HepG2 (cell line): ENCODE measurements at regions not wholly inside any gene's neighbourhood (a gene's known extent, or its start where the extent isn't known, plus 50 kb on each side); places are given as distances from the start of the nearest gene placed in this dataset.

ENCODE experiments used
- ATAC-seq: fragments of 200-7000 bp; cut with Tn5 transposase; 3 replicates; pipeline ENCODE4 v1.9.1; 2020; ENCODE audit warnings: mild to moderate bottlenecking, moderate library complexity
- BruUV-seq: library from RNA; stranded (reverse); fragments of 400-500 nt; replicated peaks from 2 replicates; lab custom pipeline; 2021; lab: Mats Ljungman, UMichigan
- CTCF ChIA-PET: fragments of 300-600 bp; formaldehyde crosslinking; extraction: SDS; loops from one replicate; lab custom pipeline; 2021; ENCODE audit warnings: low total read pairs, inconsistent platforms, low intra/inter-chr PET ratio; lab: Yijun Ruan, JAX
- POLR2A ChIA-PET: fragments of 350-600 bp; sonication (Branson Sonifier 250); formaldehyde crosslinking; loops from one replicate; lab custom pipeline; 2020; ENCODE audit warnings: antibody characterized with exemption, inconsistent platforms; lab: Yijun Ruan, JAX
- DNase-seq: peaks from one replicate; pipeline ENCODE4 v3.0.0-alpha.2; 2015; ENCODE audit warnings: low spot score
- FAIRE-seq: peaks from 3 replicates; lab custom pipeline; 2011; peaks lifted over from hg19 to GRCh38; lab: Jason Lieb, UNC
- H2AFZ ChIP-seq: one replicate; pipeline ENCODE4 v1.6.1; 2011; ENCODE audit warnings: low read length, inconsistent platforms
- H3K27ac ChIP-seq: fragments of 300-600 bp; 3 replicates; pipeline ENCODE4 v1.8.0; 2011; ENCODE audit warnings: mixed run types, mild to moderate bottlenecking, mixed read lengths, low read length, inconsistent platforms; ENCODE audit not compliant: insufficient read depth; ENCODE audit errors: extremely low read length
- H3K27me3 ChIP-seq, 2 experiments: fragments of 200-600 bp in 1 of 2; 2 replicates in 1 of 2; 3 replicates in 1 of 2; pipeline versions ENCODE4 v1.6.0 to v1.8.0; 2011; ENCODE audit warnings: low read length in 2 of 2, mild to moderate bottlenecking in 2 of 2, moderate library complexity in 2 of 2, inconsistent platforms in 1 of 2; ENCODE audit not compliant: insufficient read depth in 2 of 2, control insufficient read depth in 1 of 2
- H3K36me3 ChIP-seq, 2 experiments: fragments of 200-600 bp in 1 of 2; replicated peaks in 1 of 2; 2 replicates in 1 of 2; 3 replicates in 1 of 2; pipeline versions ENCODE4 v1.5.1 to v1.8.0; 2011; ENCODE audit warnings: low read length in 2 of 2, inconsistent platforms in 1 of 2; ENCODE audit not compliant: insufficient read depth in 2 of 2, control insufficient read depth in 1 of 2
- H3K4me1 ChIP-seq: 2 replicates; pipeline ENCODE4 v1.5.1; 2012; ENCODE audit warnings: low read length, inconsistent platforms; ENCODE audit not compliant: insufficient read depth
- H3K4me2 ChIP-seq: 2 replicates; pipeline ENCODE4 v1.6.0; 2011; ENCODE audit warnings: low read depth, low read length, inconsistent platforms
- H3K4me3 ChIP-seq, 3 experiments: fragments of 200-600 bp in 1 of 3; sonication (generic), shearing (Covaris generic) in 1 of 3; replicated peaks in 1 of 3; 2 replicates each; pipeline ENCODE4 v1.5.1; 2011 to 2016; ENCODE audit warnings: low read length in 3 of 3, inconsistent platforms in 2 of 3, low read depth in 2 of 3, mild to moderate bottlenecking in 2 of 3, control low read depth in 1 of 3, mixed read lengths in 1 of 3; ENCODE audit not compliant: insufficient read depth in 1 of 3
- H3K79me2 ChIP-seq: one replicate; pipeline ENCODE4 v1.6.1; 2011; ENCODE audit warnings: low read length, inconsistent platforms; ENCODE audit not compliant: insufficient read depth
- H3K9ac ChIP-seq: 2 replicates; pipeline ENCODE4 v1.6.0; 2011; ENCODE audit warnings: mild to moderate bottlenecking, low read depth, low read length, inconsistent platforms; ENCODE audit not compliant: insufficient read depth
- H3K9me3 ChIP-seq: 2 replicates; pipeline ENCODE4 v1.5.1; 2012; ENCODE audit warnings: mild to moderate bottlenecking, low read length
- H4K20me1 ChIP-seq: 2 replicates; pipeline ENCODE4 v1.6.0; 2011; ENCODE audit warnings: inconsistent platforms, mild to moderate bottlenecking, low read length, moderate library complexity; ENCODE audit not compliant: insufficient read depth
- CREBL2 ChIP-seq: sonication (generic); formaldehyde crosslinking; IDR thresholded peaks from 2 replicates; pipeline ENCODE4 v1.8.1; 2023; ENCODE audit warnings: missing genetic modification reagents, mild to moderate bottlenecking, borderline replicate concordance
- CREM ChIP-seq, 2 experiments: sonication (generic) in 1 of 2; formaldehyde crosslinking in 1 of 2; IDR thresholded peaks; 2 replicates each; pipeline versions ENCODE4 v1.4.0 to v1.6.1; 2016 to 2020; ENCODE audit warnings: antibody characterized with exemption in 1 of 2, mild to moderate bottlenecking in 1 of 2, missing genetic modification reagents in 1 of 2
- ISL2 ChIP-seq: sonication (generic); formaldehyde crosslinking; IDR thresholded peaks from 2 replicates; pipeline ENCODE4 v1.5.0; 2020; ENCODE audit warnings: missing genetic modification reagents
- KDM5B ChIP-seq: sonication (generic); formaldehyde crosslinking; IDR thresholded peaks from 2 replicates; pipeline ENCODE4 v1.4.0; 2020; ENCODE audit warnings: missing genetic modification reagents, mild to moderate bottlenecking, borderline replicate concordance
- PRDM4 ChIP-seq: sonication (generic); formaldehyde crosslinking; IDR thresholded peaks from 2 replicates; pipeline ENCODE4 v1.9.0; 2021; ENCODE audit warnings: missing genetic modification reagents, borderline replicate concordance
- ZFAT ChIP-seq: sonication (generic); formaldehyde crosslinking; conservative IDR thresholded peaks from 2 replicates; pipeline ENCODE4 v1.8.1; 2023; ENCODE audit warnings: missing genetic modification reagents, inconsistent platforms
- WGBS: methylation state at CpG from one replicate; pipeline ENCODE4 v1.1.6; 2017; ENCODE audit warnings: low lambda C conversion rate; 5-methylcytosine and 5-hydroxymethylcytosine counted together
- in situ Hi-C: cut with HindIII; loops from 2 replicates; pipeline ENCODE4 v1.10.0; 2017; ENCODE audit warnings: low pct_unique_long_range_greater_than_20kb; ENCODE audit not compliant: extremely low pct_ligation_motif_present
- intact Hi-C: fragments of 100-400 bp; cut with micrococcal nuclease; formaldehyde crosslinking; loops from one replicate; pipeline ENCODE4 v1.10.0; 2022; ENCODE audit not compliant: unreplicated experiment

GRCh38 chr14:61616524-61617185 lies 78.7 kb upstream of the HIF1A start (continued):
- TF ChIP-seq PRDM4: no peak
- TF ChIP-seq CREM (IDR thresholded peaks at IDR 0.05): no peak
- no peak for TF ChIP-seq CREM (CRISPR knock-in tag; IDR thresholded peaks at IDR 0.05)
- no peak for TF ChIP-seq ISL2 (CRISPR knock-in tag)

GRCh38 chr14:61618448-61618847 lies 76.9 kb upstream of the HIF1A start:
- intact Hi-C loops: no loop called here
- in situ Hi-C loops: no loop called here
- no peaks in the 10 kb centered on the region for H3K9me3 ChIP-seq
- H3K4me1 ChIP-seq: peaks cover 39% of the 10 kb centered on the region
- FAIRE-seq: no peak
- no peak overlapping the region for H3K9ac ChIP-seq
- TF ChIP-seq ZFAT (CRISPR knock-in tag) (no peak), CREBL2 (CRISPR knock-in tag) (no peak), KDM5B (no peak)
- no peaks in the 10 kb centered on the region for H3K36me3 ChIP-seq
- no peak overlapping the region for H3K27ac ChIP-seq
- no peak for DNase-seq
- no peak overlapping the region for H2AFZ ChIP-seq
- H3K4me2 ChIP-seq: no peak overlapping the region
- H3K4me3 ChIP-seq: no peak overlapping the region
- BruUV-seq: no TSS peak
- POLR2A ChIA-PET: interaction anchor here (1.2 kb wide), 1 partner anchor 9 kb away, joined by 3 read pairs; no protein-coding TSS in a partner anchor
- H4K20me1 ChIP-seq: no peaks in the 10 kb centered on the region
- H3K27me3 ChIP-seq: no peaks in the 10 kb centered on the region
- H3K79me2 ChIP-seq: no peaks in the 10 kb centered on the region
- WGBS: 81% methylated on average over 5 of the region's 5 CpGs
- ATAC-seq: no peak
- CTCF ChIA-PET: no interaction called here
